ENCODE measurements at regions not wholly inside any gene's neighbourhood (a gene's known extent, or its start where the extent isn't known, plus 50 kb on each side); places are given as distances from the start of the nearest gene placed in this dataset.

DNA sequence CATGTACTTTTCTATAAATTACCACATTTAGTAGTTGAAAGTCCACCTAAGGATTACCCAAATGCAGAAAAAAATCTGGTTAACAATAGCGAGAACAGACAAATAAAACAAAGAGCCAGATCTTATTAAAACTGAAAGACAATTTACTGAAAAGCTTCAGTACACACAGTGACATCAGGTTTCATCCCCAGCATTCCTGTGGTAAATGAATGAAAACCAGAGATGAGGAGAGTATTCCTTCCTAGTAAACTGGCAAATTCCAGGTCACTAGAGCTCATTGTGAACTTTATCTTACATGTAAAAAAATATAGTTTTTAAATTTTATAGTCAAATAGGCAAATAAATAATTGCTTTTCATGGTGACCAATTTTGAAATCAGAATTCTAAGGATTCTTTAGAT is 1290.5 kb downstream of the ADGRL3 start:
- TF ChIP-seq, protein P1, sequence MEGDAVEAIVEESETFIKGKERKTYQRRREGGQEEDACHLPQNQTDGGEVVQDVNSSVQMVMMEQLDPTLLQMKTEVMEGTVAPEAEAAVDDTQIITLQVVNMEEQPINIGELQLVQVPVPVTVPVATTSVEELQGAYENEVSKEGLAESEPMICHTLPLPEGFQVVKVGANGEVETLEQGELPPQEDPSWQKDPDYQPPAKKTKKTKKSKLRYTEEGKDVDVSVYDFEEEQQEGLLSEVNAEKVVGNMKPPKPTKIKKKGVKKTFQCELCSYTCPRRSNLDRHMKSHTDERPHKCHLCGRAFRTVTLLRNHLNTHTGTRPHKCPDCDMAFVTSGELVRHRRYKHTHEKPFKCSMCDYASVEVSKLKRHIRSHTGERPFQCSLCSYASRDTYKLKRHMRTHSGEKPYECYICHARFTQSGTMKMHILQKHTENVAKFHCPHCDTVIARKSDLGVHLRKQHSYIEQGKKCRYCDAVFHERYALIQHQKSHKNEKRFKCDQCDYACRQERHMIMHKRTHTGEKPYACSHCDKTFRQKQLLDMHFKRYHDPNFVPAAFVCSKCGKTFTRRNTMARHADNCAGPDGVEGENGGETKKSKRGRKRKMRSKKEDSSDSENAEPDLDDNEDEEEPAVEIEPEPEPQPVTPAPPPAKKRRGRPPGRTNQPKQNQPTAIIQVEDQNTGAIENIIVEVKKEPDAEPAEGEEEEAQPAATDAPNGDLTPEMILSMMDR (IDR thresholded peaks at IDR 0.05; ENCODE audit: low read depth, low read length) = no peak
- Histone ChIP-seq H3K36me3 (no peaks in the 10 kb centered on the region), H3K27ac (no peak overlapping the region), H3K9me3 (ENCODE audit: severe bottlenecking) (no peaks in the 10 kb centered on the region), H3K4me3 (ENCODE audit: low read depth, low read length) (no peak overlapping the region), H3K27me3 (ENCODE audit: insufficient read depth, low read depth, severe bottlenecking) (no peaks in the 10 kb centered on the region)
- DNase-seq = no peak

DNA sequence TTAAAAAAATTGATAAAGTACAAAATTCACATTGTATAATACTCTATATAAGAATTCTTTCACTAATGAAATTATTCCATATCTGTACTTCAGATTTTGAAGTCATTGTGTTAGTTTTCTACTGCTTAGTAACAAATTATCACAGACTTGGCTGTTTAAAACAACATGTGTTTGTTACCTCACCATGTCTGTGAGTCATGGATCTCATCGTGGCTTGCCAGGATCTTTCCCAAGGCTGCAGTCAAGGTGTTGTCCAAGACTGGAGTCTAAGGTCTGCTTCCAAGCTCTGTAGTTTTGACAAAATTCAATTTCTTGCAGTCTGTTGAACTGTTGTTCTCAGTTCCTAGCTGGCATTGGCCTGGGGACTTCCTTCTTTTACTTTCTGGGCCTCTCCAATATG is 1286.9 kb downstream of the ADGRL3 start:
- Histone ChIP-seq H3K9me3 (ENCODE audit: severe bottlenecking) (no peaks in the 10 kb centered on the region), H3K27me3 (ENCODE audit: insufficient read depth, low read depth, severe bottlenecking) (no peaks in the 10 kb centered on the region), H3K36me3 (no peaks in the 10 kb centered on the region), H3K27ac (no peak overlapping the region), H3K4me3 (ENCODE audit: low read depth, low read length) (no peak overlapping the region)
- no peak for DNase-seq
- TF ChIP-seq, protein P1 (IDR thresholded peaks at IDR 0.05; ENCODE audit: low read depth, low read length) = no peak

DNA sequence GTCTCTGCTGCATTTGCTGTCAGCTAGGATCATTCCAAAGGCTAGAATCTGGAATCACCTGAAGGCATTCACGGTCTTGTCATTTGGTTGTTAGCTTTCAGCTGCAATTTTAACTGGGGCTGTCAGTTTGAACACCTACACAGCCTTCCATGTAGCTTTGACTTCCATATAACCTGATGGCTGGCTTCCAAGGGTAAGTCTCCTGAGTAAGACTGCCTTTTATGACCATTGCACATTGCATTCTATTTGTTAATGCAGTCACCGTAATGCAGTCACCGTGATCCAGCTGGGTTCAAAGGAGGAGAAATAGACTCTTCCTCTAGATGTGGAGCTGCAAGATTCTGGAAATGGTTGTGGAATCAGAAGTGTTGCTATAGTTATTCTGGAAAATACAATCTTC is 1284.2 kb downstream of the ADGRL3 start:
- no peak overlapping the region for H3K4me3 ChIP-seq (ENCODE audit: low read depth, low read length)
- no peaks in the 10 kb centered on the region for H3K9me3 ChIP-seq (ENCODE audit: severe bottlenecking)
- no peaks in the 10 kb centered on the region for H3K36me3 ChIP-seq
- no peak for DNase-seq
- TF ChIP-seq, protein P1 (IDR thresholded peaks at IDR 0.05; ENCODE audit: low read depth, low read length) = no peak
- H3K27me3 ChIP-seq (ENCODE audit: insufficient read depth, low read depth, severe bottlenecking) = no peaks in the 10 kb centered on the region
- H3K27ac ChIP-seq = no peak overlapping the region

DNA sequence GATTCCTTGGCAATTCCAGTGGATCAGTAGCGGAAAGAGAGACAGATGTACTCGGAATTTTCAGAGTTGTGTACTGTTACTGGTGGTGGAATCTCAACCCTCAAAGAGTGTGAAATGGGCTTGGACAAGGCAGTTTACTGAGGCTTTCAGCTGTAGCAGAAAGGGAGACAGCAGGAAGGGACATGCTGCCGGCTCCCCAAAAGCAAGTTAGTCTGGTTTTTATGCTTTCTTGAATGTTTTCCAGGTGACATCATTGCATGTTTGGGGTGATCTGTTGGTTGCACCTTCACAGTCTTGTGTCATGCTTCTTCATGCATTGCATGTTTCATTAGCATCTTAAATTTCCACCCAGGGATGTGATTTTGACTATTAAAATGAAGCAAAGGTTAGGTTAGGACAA is 1282.2 kb downstream of the ADGRL3 start:
- H3K27me3 ChIP-seq (ENCODE audit: insufficient read depth, low read depth, severe bottlenecking) = no peaks in the 10 kb centered on the region
- H3K9me3 ChIP-seq (ENCODE audit: severe bottlenecking) = no peaks in the 10 kb centered on the region
- TF ChIP-seq, protein P1 (IDR thresholded peaks at IDR 0.05; ENCODE audit: low read depth, low read length) = no peak
- no peak for DNase-seq
- no peaks in the 10 kb centered on the region for H3K36me3 ChIP-seq
- no peak overlapping the region for H3K4me3 ChIP-seq (ENCODE audit: low read depth, low read length)
- no peak overlapping the region for H3K27ac ChIP-seq

DNA sequence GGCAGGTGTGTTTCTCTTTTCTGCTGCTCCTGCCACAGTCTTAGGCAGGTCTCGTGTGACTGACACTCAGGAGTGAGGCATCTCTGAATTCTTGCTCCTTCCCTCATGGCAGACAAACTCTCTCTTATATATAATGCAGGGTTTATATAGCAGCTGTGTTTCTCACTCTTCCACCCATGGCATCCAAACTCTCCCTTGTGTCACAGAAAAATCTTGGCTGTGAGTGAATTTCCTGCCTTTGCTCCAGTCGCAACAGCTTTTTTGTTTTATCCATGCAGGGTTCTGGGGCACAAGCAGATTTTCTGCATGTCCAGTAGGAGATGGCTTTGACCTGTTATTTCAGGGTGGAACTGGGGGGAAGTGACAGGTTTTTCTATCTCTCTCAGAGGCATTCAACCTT is 1275.5 kb downstream of the ADGRL3 start:
- H3K27ac ChIP-seq = no peak overlapping the region
- no peaks in the 10 kb centered on the region for H3K36me3 ChIP-seq
- TF ChIP-seq, protein P1 (IDR thresholded peaks at IDR 0.05; ENCODE audit: low read depth, low read length) = no peak
- DNase-seq = no peak
- H3K9me3 ChIP-seq (ENCODE audit: severe bottlenecking) = no peaks in the 10 kb centered on the region
- H3K4me3 ChIP-seq (ENCODE audit: low read depth, low read length) = no peak overlapping the region
- H3K27me3 ChIP-seq (ENCODE audit: insufficient read depth, low read depth, severe bottlenecking) = no peaks in the 10 kb centered on the region

DNA sequence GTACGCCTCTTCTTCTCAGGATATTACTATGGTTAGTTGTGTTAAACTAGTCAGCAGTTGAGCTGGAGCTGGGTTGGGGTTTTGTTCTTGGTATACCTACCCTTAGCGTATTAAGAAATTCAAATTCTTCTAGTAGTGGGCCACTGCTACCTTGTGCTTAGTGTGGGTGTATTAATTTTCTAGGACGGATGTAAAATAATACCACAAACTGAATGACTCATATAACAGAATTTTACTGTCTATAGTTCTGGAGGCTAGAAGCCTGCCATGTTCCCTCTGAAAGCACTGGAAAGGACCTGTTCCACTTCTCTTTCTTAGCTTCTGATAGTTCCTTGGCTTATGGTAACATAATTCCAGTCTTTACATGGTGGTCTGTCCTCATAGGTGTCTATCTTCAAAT is 1274.7 kb downstream of the ADGRL3 start:
- Histone ChIP-seq H3K4me3 (ENCODE audit: low read depth, low read length) (no peak overlapping the region), H3K9me3 (ENCODE audit: severe bottlenecking) (no peaks in the 10 kb centered on the region), H3K36me3 (no peaks in the 10 kb centered on the region), H3K27ac (no peak overlapping the region), H3K27me3 (ENCODE audit: insufficient read depth, low read depth, severe bottlenecking) (no peaks in the 10 kb centered on the region)
- no peak for DNase-seq
- TF ChIP-seq, protein P1 (IDR thresholded peaks at IDR 0.05; ENCODE audit: low read depth, low read length) = no peak
